IMR-90 (cell line): ENCODE measurements at regions not wholly inside any gene's neighbourhood (a gene's known extent, or its start where the extent isn't known, plus 50 kb on each side); places are given as distances from the start of the nearest gene placed in this dataset.
"Not testable (repeated sequence)": the region's sequence is repeated elsewhere in the genome, so short reads cannot be mapped to it uniquely, and the experiment has no call there.

Experiments
- ATAC-seq: fragments of 200-7000 bp; cut with Tn5 transposase; 2 replicates; pipeline ENCODE4 v1.9.1; 2020; ENCODE audit warnings: low read depth, mild to moderate bottlenecking, moderate library complexity
- BruUV-seq: library from RNA; stranded (reverse); fragments of 400-500 nt; replicated peaks from 2 replicates; lab custom pipeline; 2021; lab: Mats Ljungman, UMichigan
- CTCF ChIA-PET: fragments of 300-600 bp; formaldehyde crosslinking; extraction: SDS; loops from one replicate; lab custom pipeline; 2021; ENCODE audit warnings: antibody characterized with exemption; lab: Yijun Ruan, JAX
- POLR2A ChIA-PET: fragments of 300-600 bp; sonication (Branson Sonifier 250); formaldehyde crosslinking; loops from one replicate; lab custom pipeline; 2022; ENCODE audit warnings: antibody characterized with exemption; ENCODE audit not compliant: unreplicated experiment; lab: Charles Lee
- DNase-seq: peaks from one replicate; pipeline ENCODE4 v3.0.0; 2013
- H2AFZ ChIP-seq: replicated peaks from 2 replicates; pipeline ENCODE3; 2013; ENCODE audit warnings: low read length, mild to moderate bottlenecking; ENCODE audit not compliant: poor library complexity
- H2AK5ac ChIP-seq: 2 replicates; pipeline ENCODE4 v1.6.1; 2013; ENCODE audit warnings: low read depth, low read length, inconsistent platforms
- H2AK9ac ChIP-seq: replicated peaks from 2 replicates; pipeline ENCODE3; 2013; ENCODE audit warnings: mild to moderate bottlenecking, low read depth, low read length, moderate library complexity; ENCODE audit not compliant: poor library complexity
- H2BK120ac ChIP-seq: 2 replicates; pipeline ENCODE4 v1.6.1; 2013; ENCODE audit warnings: low read depth, low read length, inconsistent platforms
- H2BK15ac ChIP-seq: 3 replicates; pipeline ENCODE4 v1.6.1; 2013; ENCODE audit warnings: low read depth, low read length, inconsistent platforms
- H2BK20ac ChIP-seq: 2 replicates; pipeline ENCODE4 v1.6.1; 2013; ENCODE audit warnings: low read depth, mild to moderate bottlenecking, inconsistent platforms, low read length, moderate library complexity
- H2BK5ac ChIP-seq: 2 replicates; pipeline ENCODE4 v1.6.1; 2013; ENCODE audit warnings: mild to moderate bottlenecking, low read depth, low read length, inconsistent platforms; ENCODE audit not compliant: poor library complexity, severe bottlenecking
- H3K14ac ChIP-seq: replicated peaks from 2 replicates; pipeline ENCODE4 v1.6.1; 2013; ENCODE audit warnings: low read depth, low read length, inconsistent platforms
- H3K18ac ChIP-seq: 2 replicates; pipeline ENCODE4 v1.6.1; 2013; ENCODE audit warnings: low read depth, low read length, control low read depth
- H3K23ac ChIP-seq: 2 replicates; pipeline ENCODE4 v1.6.1; 2013; ENCODE audit warnings: low read depth, low read length, inconsistent platforms
- H3K27ac ChIP-seq: 2 replicates; pipeline ENCODE4 v1.5.1; 2013; ENCODE audit warnings: mild to moderate bottlenecking, control low read depth, low read length; ENCODE audit not compliant: insufficient read depth
- H3K27me3 ChIP-seq: 2 replicates; pipeline ENCODE4 v1.6.1; 2013; ENCODE audit warnings: low read length; ENCODE audit not compliant: control insufficient read depth, insufficient read depth
- H3K36me3 ChIP-seq: 2 replicates; pipeline ENCODE4 v1.6.1; 2013; ENCODE audit warnings: low read length, mixed read lengths; ENCODE audit not compliant: control insufficient read depth, insufficient read depth
- H3K4ac ChIP-seq: 2 replicates; pipeline ENCODE4 v1.6.1; 2013; ENCODE audit warnings: low read depth, low read length, inconsistent platforms
- H3K4me1 ChIP-seq: 2 replicates; pipeline ENCODE4 v1.6.1; 2013; ENCODE audit warnings: low read length, mixed read lengths; ENCODE audit not compliant: control insufficient read depth, insufficient read depth
- H3K4me2 ChIP-seq: 2 replicates; pipeline ENCODE4 v1.6.1; 2013; ENCODE audit warnings: low read depth, mild to moderate bottlenecking, control low read depth, low read length, moderate library complexity
- H3K4me3 ChIP-seq: 2 replicates; pipeline ENCODE4 v1.5.1; 2013; ENCODE audit warnings: low read depth, mild to moderate bottlenecking, control low read depth, low read length, moderate library complexity; ENCODE audit not compliant: insufficient read depth
- H3K56ac ChIP-seq: 2 replicates; pipeline ENCODE4 v1.6.1; 2013; ENCODE audit warnings: low read length, inconsistent platforms; ENCODE audit not compliant: insufficient read depth; ENCODE audit errors: extremely low read depth
- H3K79me1 ChIP-seq, 2 experiments: 2 replicates each; pipeline ENCODE4 v1.6.1; 2013; ENCODE audit warnings: low read length in 2 of 2, inconsistent platforms in 1 of 2, low read depth in 1 of 2
- H3K9ac ChIP-seq: 2 replicates; pipeline ENCODE4 v1.6.1; 2013; ENCODE audit warnings: low read depth, low read length, control low read depth
- H3K9me1 ChIP-seq: 2 replicates; pipeline ENCODE4 v1.6.1; 2013; ENCODE audit warnings: low read length, inconsistent platforms; ENCODE audit not compliant: insufficient read depth
- H3K9me3 ChIP-seq: 2 replicates; pipeline ENCODE4 v1.6.1; 2013; ENCODE audit warnings: low read length; ENCODE audit not compliant: control insufficient read depth, insufficient read depth
- H4K20me1 ChIP-seq: 2 replicates; pipeline ENCODE4 v1.6.1; 2013; ENCODE audit warnings: low read length, inconsistent platforms; ENCODE audit not compliant: insufficient read depth
- H4K5ac ChIP-seq: 2 replicates; pipeline ENCODE4 v1.6.1; 2013; ENCODE audit warnings: mild to moderate bottlenecking, low read depth, low read length, control low read depth
- H4K8ac ChIP-seq, 2 experiments: 2 replicates each; pipeline ENCODE4 v1.6.1; 2013; ENCODE audit warnings: low read depth in 2 of 2, low read length in 2 of 2, control low read depth in 1 of 2, inconsistent platforms in 1 of 2
- H4K91ac ChIP-seq: 2 replicates; pipeline ENCODE4 v1.6.1; 2013; ENCODE audit warnings: low read depth, low read length, inconsistent platforms; ENCODE audit not compliant: insufficient read depth
- FOS ChIP-seq: fragments of 150-350 bp; IDR thresholded peaks from 2 replicates; pipeline ENCODE4 v1.6.1; 2016; ENCODE audit warnings: low read depth, low read length
- NFE2L2 ChIP-seq: fragments of 150-350 bp; IDR thresholded peaks from 2 replicates; pipeline ENCODE4 v1.6.1; 2016; ENCODE audit warnings: low read depth, mild to moderate bottlenecking, low read length
- WGBS, 2 experiments: methylation state at CpG; one replicate each; pipeline versions ENCODE4 v1.1.5 to v1.1.7; 2013; ENCODE audit warnings: missing lambda C conversion rate in 2 of 2; ENCODE audit not compliant: insufficient read length in 1 of 2; ENCODE audit errors: extremely low coverage in 2 of 2; 5-methylcytosine and 5-hydroxymethylcytosine counted together
- dilution Hi-C: fragments of 300-500 bp; cut with HindIII; formaldehyde crosslinking; loops from one replicate; pipeline ENCODE4 v1.14.3; 2018; ENCODE audit warnings: low sequenced_read_pairs; ENCODE audit not compliant: unreplicated experiment
- in situ Hi-C: fragments of 300-500 bp; cut with MboI; formaldehyde crosslinking; loops from 3 replicates; pipeline ENCODE4 v1.14.3; 2019; ENCODE audit warnings: low sequenced_read_pairs, inconsistent platforms, mixed read lengths
- intact Hi-C: fragments of 100-400 bp; cut with micrococcal nuclease; formaldehyde crosslinking; loops from 2 replicates; pipeline ENCODE4 v1.10.0; 2022
- TF ChIP-seq, protein P1 (sequence below): conservative IDR thresholded peaks from 2 replicates; pipeline ENCODE4 v1.5.1; 2012; ENCODE audit warnings: mild to moderate bottlenecking, low read depth, low read length, improper control_type of control experiment

DNA sequence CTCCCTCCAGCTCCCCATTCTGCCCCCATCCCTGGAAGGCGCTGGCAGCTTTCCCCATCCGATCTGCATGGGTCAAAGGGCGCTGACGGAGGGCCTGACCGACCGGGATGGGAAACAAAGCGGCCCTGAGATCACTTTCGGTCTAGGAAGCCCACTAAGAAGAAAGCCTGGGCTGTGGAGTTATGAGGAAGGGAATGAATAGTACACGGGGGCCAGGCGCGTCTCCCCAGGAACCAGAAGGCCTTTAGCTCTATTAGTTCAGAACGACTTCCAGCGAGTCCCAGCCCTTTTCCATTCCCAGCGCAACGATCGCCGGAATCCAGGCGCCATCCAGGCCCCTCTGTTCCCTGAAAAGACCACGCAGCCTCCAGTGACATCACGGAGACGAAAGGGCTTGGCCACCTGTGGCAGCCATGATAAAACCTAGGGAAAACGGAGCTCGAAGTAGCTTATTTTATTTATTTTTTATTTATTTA, 70.1 kb upstream of the CCDC180 start (continued):
- TF ChIP-seq, protein P1, sequence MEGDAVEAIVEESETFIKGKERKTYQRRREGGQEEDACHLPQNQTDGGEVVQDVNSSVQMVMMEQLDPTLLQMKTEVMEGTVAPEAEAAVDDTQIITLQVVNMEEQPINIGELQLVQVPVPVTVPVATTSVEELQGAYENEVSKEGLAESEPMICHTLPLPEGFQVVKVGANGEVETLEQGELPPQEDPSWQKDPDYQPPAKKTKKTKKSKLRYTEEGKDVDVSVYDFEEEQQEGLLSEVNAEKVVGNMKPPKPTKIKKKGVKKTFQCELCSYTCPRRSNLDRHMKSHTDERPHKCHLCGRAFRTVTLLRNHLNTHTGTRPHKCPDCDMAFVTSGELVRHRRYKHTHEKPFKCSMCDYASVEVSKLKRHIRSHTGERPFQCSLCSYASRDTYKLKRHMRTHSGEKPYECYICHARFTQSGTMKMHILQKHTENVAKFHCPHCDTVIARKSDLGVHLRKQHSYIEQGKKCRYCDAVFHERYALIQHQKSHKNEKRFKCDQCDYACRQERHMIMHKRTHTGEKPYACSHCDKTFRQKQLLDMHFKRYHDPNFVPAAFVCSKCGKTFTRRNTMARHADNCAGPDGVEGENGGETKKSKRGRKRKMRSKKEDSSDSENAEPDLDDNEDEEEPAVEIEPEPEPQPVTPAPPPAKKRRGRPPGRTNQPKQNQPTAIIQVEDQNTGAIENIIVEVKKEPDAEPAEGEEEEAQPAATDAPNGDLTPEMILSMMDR, result no peak
- TF ChIP-seq FOS (no peak), NFE2L2 (no peak)

DNA sequence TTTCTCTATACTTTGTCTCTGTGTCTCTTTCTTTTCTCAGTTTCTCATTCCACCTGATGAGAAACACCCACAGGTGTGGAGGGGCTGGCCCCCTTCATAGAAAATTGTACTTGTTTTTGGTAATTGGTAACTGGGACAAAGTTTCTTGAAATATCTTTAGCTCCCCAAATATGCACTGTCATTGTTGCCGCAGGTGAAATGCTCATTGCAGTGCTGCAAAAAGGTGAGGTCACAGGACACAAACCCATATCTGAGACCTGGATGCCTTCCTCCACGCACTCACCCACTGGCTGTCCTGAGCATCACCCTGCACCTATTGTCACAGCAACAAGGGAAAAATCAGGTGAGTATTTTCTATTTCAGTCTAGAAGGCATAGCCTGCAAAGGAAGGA, 74.5 kb upstream of the CCDC180 start:
- H4K8ac ChIP-seq, H4K20me1 ChIP-seq, H3K18ac ChIP-seq, H3K27ac ChIP-seq, H3K14ac ChIP-seq, H3K79me1 ChIP-seq, BruUV-seq, H3K36me3 ChIP-seq, H2BK15ac ChIP-seq, H2BK20ac ChIP-seq, DNase-seq, H2AFZ ChIP-seq, H3K9me3 ChIP-seq, H3K23ac ChIP-seq, H3K9ac ChIP-seq, H2BK5ac ChIP-seq, CTCF ChIA-PET, H3K27me3 ChIP-seq, H3K9me1 ChIP-seq, H2AK5ac ChIP-seq, H3K4me2 ChIP-seq, H2BK120ac ChIP-seq, H3K4me1 ChIP-seq, H3K4ac ChIP-seq, H2AK9ac ChIP-seq, dilution Hi-C loops, ATAC-seq, POLR2A ChIA-PET, in situ Hi-C loops, intact Hi-C loops, H4K5ac ChIP-seq, H3K4me3 ChIP-seq, H4K91ac ChIP-seq, H3K56ac ChIP-seq: not testable (repeated sequence)
- whole genome bisulfite sequencing, 2 experiments, result no CpG with 5 or more reads among the region's 2 CpGs

DNA sequence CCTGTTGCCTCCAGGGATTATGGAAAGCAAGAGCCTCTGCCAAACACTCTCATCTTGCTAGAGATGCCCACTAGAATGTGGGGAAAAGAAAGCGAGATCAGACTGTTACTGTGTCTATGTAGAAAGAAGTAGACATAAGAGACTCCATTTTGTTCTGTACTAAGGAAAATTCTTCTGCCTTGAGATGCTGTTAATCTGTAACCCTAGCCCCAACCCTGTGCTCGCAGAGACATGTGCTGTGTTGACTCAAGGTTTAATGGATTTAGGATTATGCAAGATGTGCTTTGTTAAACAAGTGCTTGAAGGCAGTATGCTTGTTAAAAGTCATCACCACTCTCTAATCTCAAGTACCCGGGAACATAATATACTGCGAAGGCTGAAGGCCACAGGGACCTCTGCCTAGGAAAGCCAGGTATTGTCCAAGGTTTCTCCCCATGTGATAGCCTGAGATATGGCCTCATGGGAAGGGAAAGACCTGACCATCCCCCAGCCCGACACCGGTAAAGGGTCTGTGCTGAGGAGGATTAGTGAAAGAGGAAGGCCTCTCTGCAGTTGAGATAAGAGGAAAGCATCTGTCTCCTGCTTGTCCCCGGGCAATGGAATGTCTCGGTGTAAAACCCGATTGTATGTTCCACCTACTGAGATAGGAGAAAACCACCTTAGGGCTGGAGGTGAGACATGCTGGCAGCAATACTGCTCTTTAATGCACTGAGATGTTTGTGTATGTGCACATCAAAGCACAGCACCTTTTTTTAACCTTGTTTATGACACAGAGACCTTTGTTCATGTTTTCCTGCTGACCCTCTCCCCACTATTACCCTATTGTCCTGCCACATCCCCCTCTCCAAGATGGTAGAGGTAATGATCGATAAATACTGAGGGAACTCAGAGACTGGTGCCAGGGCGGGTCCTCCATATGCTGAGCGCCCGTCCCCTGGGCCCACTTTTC, 75.1 kb upstream of the CCDC180 start:
- H4K20me1 ChIP-seq, H3K56ac ChIP-seq, H2AK9ac ChIP-seq, H3K36me3 ChIP-seq, H4K8ac ChIP-seq, H4K91ac ChIP-seq, ATAC-seq, H2BK15ac ChIP-seq, H3K9me1 ChIP-seq, CTCF ChIA-PET, H3K9ac ChIP-seq, H2BK5ac ChIP-seq, H3K23ac ChIP-seq, H3K9me3 ChIP-seq, H2BK120ac ChIP-seq, H3K27me3 ChIP-seq, BruUV-seq, H3K18ac ChIP-seq, H3K27ac ChIP-seq, H3K4me3 ChIP-seq, H3K4me2 ChIP-seq, H3K14ac ChIP-seq, intact Hi-C loops, in situ Hi-C loops, POLR2A ChIA-PET, H3K4ac ChIP-seq, DNase-seq, H2AK5ac ChIP-seq, H2AFZ ChIP-seq, H4K5ac ChIP-seq, H3K79me1 ChIP-seq, H2BK20ac ChIP-seq, H3K4me1 ChIP-seq, dilution Hi-C loops: not testable (repeated sequence)
- no CpG with 5 or more reads among the region's 13 CpGs for WGBS, 2 experiments
